ENCODE measurements at regions not wholly inside any gene's neighbourhood (a gene's known extent, or its start where the extent isn't known, plus 50 kb on each side); places are given as distances from the start of the nearest gene placed in this dataset.

DNA sequence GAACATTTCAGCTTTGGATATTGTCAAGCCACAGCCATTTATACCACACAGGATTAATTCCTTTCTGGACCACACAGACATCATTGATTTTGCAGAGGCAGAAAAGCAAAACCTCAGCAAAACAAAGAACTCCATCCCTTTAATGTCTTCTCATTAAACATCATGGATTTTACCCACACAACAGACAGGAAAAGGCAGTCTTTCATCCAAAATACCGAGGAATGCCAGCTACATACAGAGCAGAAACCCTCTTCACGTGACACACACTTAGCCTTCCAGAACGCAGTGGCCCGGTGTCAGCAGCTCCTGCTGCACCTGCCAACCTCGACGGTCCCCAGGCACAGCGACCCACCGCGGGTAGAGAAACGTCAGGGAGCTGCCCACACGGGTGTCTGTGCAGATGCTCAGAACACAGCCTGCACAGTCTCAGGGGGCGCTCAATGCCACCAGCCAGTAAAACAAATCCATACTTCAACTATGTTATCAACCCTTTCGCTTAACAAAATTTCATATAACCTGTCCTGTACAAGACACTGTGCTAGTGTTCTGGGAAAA is 304.5 kb downstream of the EIPR1 start:
- Mint-ChIP-seq H3K4me3 (ENCODE audit: unreplicated experiment) (no peak overlapping the region), H3K27ac (ENCODE audit: unreplicated experiment) (no peak overlapping the region), H3K4me1 (ENCODE audit: unreplicated experiment) (peaks cover 17% of the 10 kb centered on the region), H3K9me3 (ENCODE audit: unreplicated experiment) (no peaks in the 10 kb centered on the region), H3K36me3 (ENCODE audit: low read depth, unreplicated experiment) (no peaks in the 10 kb centered on the region), H3K27me3 (ENCODE audit: unreplicated experiment) (peaks cover 6% of the 10 kb centered on the region)
- DNase-seq (ENCODE audit: low spot score) = no peak
- TF ChIP-seq, protein P1, sequence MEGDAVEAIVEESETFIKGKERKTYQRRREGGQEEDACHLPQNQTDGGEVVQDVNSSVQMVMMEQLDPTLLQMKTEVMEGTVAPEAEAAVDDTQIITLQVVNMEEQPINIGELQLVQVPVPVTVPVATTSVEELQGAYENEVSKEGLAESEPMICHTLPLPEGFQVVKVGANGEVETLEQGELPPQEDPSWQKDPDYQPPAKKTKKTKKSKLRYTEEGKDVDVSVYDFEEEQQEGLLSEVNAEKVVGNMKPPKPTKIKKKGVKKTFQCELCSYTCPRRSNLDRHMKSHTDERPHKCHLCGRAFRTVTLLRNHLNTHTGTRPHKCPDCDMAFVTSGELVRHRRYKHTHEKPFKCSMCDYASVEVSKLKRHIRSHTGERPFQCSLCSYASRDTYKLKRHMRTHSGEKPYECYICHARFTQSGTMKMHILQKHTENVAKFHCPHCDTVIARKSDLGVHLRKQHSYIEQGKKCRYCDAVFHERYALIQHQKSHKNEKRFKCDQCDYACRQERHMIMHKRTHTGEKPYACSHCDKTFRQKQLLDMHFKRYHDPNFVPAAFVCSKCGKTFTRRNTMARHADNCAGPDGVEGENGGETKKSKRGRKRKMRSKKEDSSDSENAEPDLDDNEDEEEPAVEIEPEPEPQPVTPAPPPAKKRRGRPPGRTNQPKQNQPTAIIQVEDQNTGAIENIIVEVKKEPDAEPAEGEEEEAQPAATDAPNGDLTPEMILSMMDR (IDR thresholded peaks at IDR 0.05; ENCODE audit: unreplicated experiment) = no peak

DNA sequence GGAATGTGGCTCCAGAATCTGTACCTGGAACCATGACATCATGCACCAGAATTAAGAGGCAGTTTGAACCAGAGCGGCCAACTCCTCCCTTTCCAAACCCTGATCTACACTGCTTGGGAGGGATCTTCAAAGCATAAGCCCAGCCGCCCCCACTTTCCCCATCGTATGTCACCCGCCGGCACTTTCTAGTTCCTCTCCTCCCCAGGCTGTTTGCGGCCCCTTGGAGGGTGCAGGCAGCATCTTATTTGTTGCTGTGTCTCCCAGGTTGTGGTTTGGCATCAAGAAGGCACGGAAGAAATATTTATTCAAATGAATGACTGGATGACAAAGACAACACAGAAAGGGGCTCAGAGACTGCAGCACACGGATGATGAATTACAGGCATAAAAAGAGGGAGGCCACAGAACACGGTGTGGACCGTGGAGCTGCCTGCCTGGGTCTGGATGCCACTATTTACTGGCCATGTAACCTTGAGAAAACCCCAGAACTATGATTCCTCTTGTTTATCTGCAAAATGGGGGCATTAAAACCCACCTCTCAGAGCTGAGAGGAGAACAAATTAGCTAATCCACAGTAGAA is 305.8 kb downstream of the EIPR1 start:
- Mint-ChIP-seq H3K27ac (ENCODE audit: unreplicated experiment) (no peak overlapping the region), H3K9me3 (ENCODE audit: unreplicated experiment) (no peaks in the 10 kb centered on the region), H3K27me3 (ENCODE audit: unreplicated experiment) (peaks cover 3% of the 10 kb centered on the region), H3K36me3 (ENCODE audit: low read depth, unreplicated experiment) (no peaks in the 10 kb centered on the region), H3K4me3 (ENCODE audit: unreplicated experiment) (no peak overlapping the region), H3K4me1 (ENCODE audit: unreplicated experiment) (peaks cover 13% of the 10 kb centered on the region)
- no peak for DNase-seq (ENCODE audit: low spot score)
- TF ChIP-seq, protein P1 (IDR thresholded peaks at IDR 0.05; ENCODE audit: unreplicated experiment) = no peak

DNA sequence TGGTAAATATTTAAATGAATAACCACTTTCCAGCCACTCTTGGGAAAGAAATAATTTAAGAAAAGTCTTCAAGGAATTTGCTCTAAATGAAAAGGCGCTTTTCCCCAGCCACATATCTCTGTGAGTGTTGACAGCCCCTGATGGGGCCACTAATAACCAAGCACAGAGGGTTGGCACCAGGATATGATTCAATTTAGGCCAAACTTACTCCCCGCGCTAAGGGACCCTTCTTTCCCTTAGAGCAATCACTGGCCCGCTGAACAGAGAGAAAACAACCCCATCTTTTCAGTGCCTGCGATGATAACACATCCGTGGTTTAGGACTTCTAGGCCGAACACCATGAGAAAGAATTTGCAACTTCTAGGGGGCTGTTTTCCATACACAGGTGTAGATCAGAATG is 310.8 kb downstream of the EIPR1 start:
- no peak for DNase-seq (ENCODE audit: low spot score)
- TF ChIP-seq, protein P1 (IDR thresholded peaks at IDR 0.05; ENCODE audit: unreplicated experiment) = no peak
- H3K36me3 Mint-ChIP-seq (ENCODE audit: low read depth, unreplicated experiment) = no peaks in the 10 kb centered on the region
- H3K9me3 Mint-ChIP-seq (ENCODE audit: unreplicated experiment) = no peaks in the 10 kb centered on the region
- peaks cover under 1% of the 10 kb centered on the region for H3K4me1 Mint-ChIP-seq (ENCODE audit: unreplicated experiment)
- no peak overlapping the region for H3K27ac Mint-ChIP-seq (ENCODE audit: unreplicated experiment)
- peaks cover 3% of the 10 kb centered on the region for H3K27me3 Mint-ChIP-seq (ENCODE audit: unreplicated experiment)
- H3K4me3 Mint-ChIP-seq (ENCODE audit: unreplicated experiment) = no peak overlapping the region

DNA sequence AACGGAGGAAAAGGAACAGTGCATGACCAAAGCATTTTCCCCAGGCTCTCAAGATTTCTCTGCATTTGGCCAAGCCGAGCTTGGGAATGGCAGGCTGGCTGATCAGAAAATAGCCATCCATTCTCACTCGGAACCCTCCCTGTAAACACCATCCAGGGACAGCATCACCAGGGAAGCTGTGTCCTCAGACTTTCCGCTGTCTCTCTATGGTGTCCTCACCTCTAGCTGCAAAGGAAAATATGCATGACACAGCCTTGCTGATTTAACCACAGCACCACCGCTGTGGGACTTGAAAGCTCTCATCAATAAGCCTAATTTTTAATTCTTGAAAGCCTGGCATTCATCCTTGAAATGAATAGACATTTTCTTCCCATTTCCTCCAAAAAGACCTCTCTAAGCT is 311.7 kb downstream of the EIPR1 start:
- no peaks in the 10 kb centered on the region for H3K4me1 Mint-ChIP-seq (ENCODE audit: unreplicated experiment)
- no peak for DNase-seq (ENCODE audit: low spot score)
- no peak overlapping the region for H3K27ac Mint-ChIP-seq (ENCODE audit: unreplicated experiment)
- TF ChIP-seq, protein P1 (IDR thresholded peaks at IDR 0.05; ENCODE audit: unreplicated experiment) = no peak
- H3K27me3 Mint-ChIP-seq (ENCODE audit: unreplicated experiment) = peaks cover 3% of the 10 kb centered on the region
- no peak overlapping the region for H3K4me3 Mint-ChIP-seq (ENCODE audit: unreplicated experiment)
- H3K36me3 Mint-ChIP-seq (ENCODE audit: low read depth, unreplicated experiment) = no peaks in the 10 kb centered on the region
- no peaks in the 10 kb centered on the region for H3K9me3 Mint-ChIP-seq (ENCODE audit: unreplicated experiment)

DNA sequence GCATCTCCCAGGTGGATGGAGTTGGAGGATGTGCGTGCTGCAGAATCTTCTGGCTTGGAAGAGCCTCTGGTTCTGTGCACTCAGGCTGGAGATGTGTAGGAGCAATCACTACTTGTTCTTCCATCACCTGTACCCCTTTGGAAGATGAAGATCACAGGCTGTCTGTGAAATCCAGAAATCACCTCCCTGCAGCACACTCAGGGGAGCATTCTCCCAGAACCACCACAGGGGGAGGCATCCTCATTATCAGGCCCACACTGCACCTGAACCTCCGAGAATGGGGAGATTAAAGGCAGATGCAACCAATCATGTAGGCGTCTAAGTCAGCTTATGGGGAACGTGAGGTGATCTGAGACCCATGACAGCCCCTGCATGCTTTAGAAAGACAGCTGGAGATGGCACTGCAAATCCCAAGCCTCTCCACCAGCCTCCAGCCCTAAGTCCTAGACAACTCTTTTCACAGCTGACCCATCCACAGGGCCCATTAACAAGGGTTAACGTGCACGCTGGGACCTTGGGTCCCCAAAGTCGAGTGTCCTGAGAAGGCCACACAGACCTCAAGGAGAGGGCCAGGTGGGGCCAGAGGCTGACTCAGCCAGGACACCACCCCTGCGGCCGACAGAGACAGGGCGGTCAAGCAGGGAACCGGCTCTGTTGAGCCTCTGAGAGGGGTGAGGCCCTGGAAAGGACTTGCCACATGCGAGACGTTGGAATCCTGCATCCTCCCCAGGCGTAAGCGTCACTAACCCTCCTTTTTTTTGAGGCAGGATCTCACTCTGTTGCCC is 314.9 kb downstream of the EIPR1 start:
- DNase-seq (ENCODE audit: low spot score) = no peak
- Mint-ChIP-seq H3K27ac (ENCODE audit: unreplicated experiment) (no peak overlapping the region), H3K27me3 (ENCODE audit: unreplicated experiment) (peaks cover 3% of the 10 kb centered on the region), H3K4me1 (ENCODE audit: unreplicated experiment) (no peaks in the 10 kb centered on the region), H3K9me3 (ENCODE audit: unreplicated experiment) (no peaks in the 10 kb centered on the region), H3K4me3 (ENCODE audit: unreplicated experiment) (no peak overlapping the region), H3K36me3 (ENCODE audit: low read depth, unreplicated experiment) (no peaks in the 10 kb centered on the region)
- TF ChIP-seq, protein P1 (IDR thresholded peaks at IDR 0.05; ENCODE audit: unreplicated experiment) = no peak

Data from endothelial cell (in vitro differentiated cells).